ENCODE measurements at regions not wholly inside any gene's neighbourhood (a gene's known extent, or its start where the extent isn't known, plus 50 kb on each side); places are given as distances from the start of the nearest gene placed in this dataset.

GRCh38 chr5:81893961-81894360, 77.9 kb upstream of the ATG10 start:
- TF ChIP-seq FOXP2 (optimal IDR thresholded peaks at IDR 0.05; ENCODE audit: borderline replicate concordance, extremely low read depth, extremely low read length, insufficient read depth) (no peak), TAF1 (IDR thresholded peaks at IDR 0.05; ENCODE audit: borderline replicate concordance, insufficient read depth, low read length) (no peak), POLR2AphosphoS5 (IDR thresholded peaks at IDR 0.05; ENCODE audit: low read depth, low read length) (no peak), REST (IDR thresholded peaks at IDR 0.05; ENCODE audit: insufficient read depth in 1 of 2, low read depth in 2 of 2, low read length in 2 of 2) (no peak), SIN3A (IDR thresholded peaks at IDR 0.05; ENCODE audit: borderline replicate concordance, insufficient read depth, low read length) (no peak)

- no peak for TF ChIP-seq POLR2AphosphoS5 (IDR thresholded peaks at IDR 0.05; ENCODE audit: low read depth, low read length)
- no peak for TF ChIP-seq REST (IDR thresholded peaks at IDR 0.05; ENCODE audit: insufficient read depth in 1 of 2, low read depth in 2 of 2, low read length in 2 of 2)
- TF ChIP-seq FOXP2 (optimal IDR thresholded peaks at IDR 0.05; ENCODE audit: borderline replicate concordance, extremely low read depth, extremely low read length, insufficient read depth) = no peak
- no peak for TF ChIP-seq TAF1 (IDR thresholded peaks at IDR 0.05; ENCODE audit: borderline replicate concordance, insufficient read depth, low read length)
- TF ChIP-seq SIN3A (IDR thresholded peaks at IDR 0.05; ENCODE audit: borderline replicate concordance, insufficient read depth, low read length) = no peak
These were observed 87.0 kb upstream of the ATG10 start for GRCh38 chr5:81884871-81885270.

- TF ChIP-seq POLR2AphosphoS5 (IDR thresholded peaks at IDR 0.05; ENCODE audit: low read depth, low read length) (no peak), FOXP2 (optimal IDR thresholded peaks at IDR 0.05; ENCODE audit: borderline replicate concordance, extremely low read depth, extremely low read length, insufficient read depth) (no peak), SIN3A (IDR thresholded peaks at IDR 0.05; ENCODE audit: borderline replicate concordance, insufficient read depth, low read length) (no peak), REST (IDR thresholded peaks at IDR 0.05; ENCODE audit: insufficient read depth in 1 of 2, low read depth in 2 of 2, low read length in 2 of 2) (no peak), TAF1 (IDR thresholded peaks at IDR 0.05; ENCODE audit: borderline replicate concordance, insufficient read depth, low read length) (no peak)
These were observed 88.5 kb upstream of the ATG10 start for GRCh38 chr5:81883371-81883770.

GRCh38 chr5:81881595-81881994, 90.2 kb upstream of the ATG10 start:
- TF ChIP-seq REST (IDR thresholded peaks at IDR 0.05; ENCODE audit: insufficient read depth in 1 of 2, low read depth in 2 of 2, low read length in 2 of 2) = no peak
- no peak for TF ChIP-seq TAF1 (IDR thresholded peaks at IDR 0.05; ENCODE audit: borderline replicate concordance, insufficient read depth, low read length)
- TF ChIP-seq POLR2AphosphoS5 (IDR thresholded peaks at IDR 0.05; ENCODE audit: low read depth, low read length) = no peak
- TF ChIP-seq FOXP2 (optimal IDR thresholded peaks at IDR 0.05; ENCODE audit: borderline replicate concordance, extremely low read depth, extremely low read length, insufficient read depth) = no peak
- no peak for TF ChIP-seq SIN3A (IDR thresholded peaks at IDR 0.05; ENCODE audit: borderline replicate concordance, insufficient read depth, low read length)

- TF ChIP-seq POLR2AphosphoS5 (IDR thresholded peaks at IDR 0.05; ENCODE audit: low read depth, low read length) (no peak), SIN3A (IDR thresholded peaks at IDR 0.05; ENCODE audit: borderline replicate concordance, insufficient read depth, low read length) (no peak), REST (IDR thresholded peaks at IDR 0.05; ENCODE audit: insufficient read depth in 1 of 2, low read depth in 2 of 2, low read length in 2 of 2) (no peak), FOXP2 (optimal IDR thresholded peaks at IDR 0.05; ENCODE audit: borderline replicate concordance, extremely low read depth, extremely low read length, insufficient read depth) (no peak), TAF1 (IDR thresholded peaks at IDR 0.05; ENCODE audit: borderline replicate concordance, insufficient read depth, low read length) (no peak)
These were observed 91.9 kb upstream of the ATG10 start for GRCh38 chr5:81879936-81880335.

All from PFSK-1 (cell line).